IMR-90 (cell line): ENCODE measurements at regions not wholly inside any gene's neighbourhood (a gene's known extent, or its start where the extent isn't known, plus 50 kb on each side); places are given as distances from the start of the nearest gene placed in this dataset.

Experiments used
- ATAC-seq: fragments of 200-7000 bp; cut with Tn5 transposase; 2 replicates; pipeline ENCODE4 v1.9.1; 2020; ENCODE audit warnings: low read depth, mild to moderate bottlenecking, moderate library complexity
- BruUV-seq: library from RNA; stranded (reverse); fragments of 400-500 nt; replicated peaks from 2 replicates; lab custom pipeline; 2021; lab: Mats Ljungman, UMichigan
- CTCF ChIA-PET: fragments of 300-600 bp; formaldehyde crosslinking; extraction: SDS; loops from one replicate; lab custom pipeline; 2021; ENCODE audit warnings: antibody characterized with exemption; lab: Yijun Ruan, JAX
- POLR2A ChIA-PET: fragments of 300-600 bp; sonication (Branson Sonifier 250); formaldehyde crosslinking; loops from one replicate; lab custom pipeline; 2022; ENCODE audit warnings: antibody characterized with exemption; ENCODE audit not compliant: unreplicated experiment; lab: Charles Lee
- DNase-seq: peaks from one replicate; pipeline ENCODE4 v3.0.0; 2013
- H2AFZ ChIP-seq: replicated peaks from 2 replicates; pipeline ENCODE3; 2013; ENCODE audit warnings: low read length, mild to moderate bottlenecking; ENCODE audit not compliant: poor library complexity
- H2AK5ac ChIP-seq: 2 replicates; pipeline ENCODE4 v1.6.1; 2013; ENCODE audit warnings: low read depth, low read length, inconsistent platforms
- H2AK9ac ChIP-seq: replicated peaks from 2 replicates; pipeline ENCODE3; 2013; ENCODE audit warnings: mild to moderate bottlenecking, low read depth, low read length, moderate library complexity; ENCODE audit not compliant: poor library complexity
- H2BK120ac ChIP-seq: 2 replicates; pipeline ENCODE4 v1.6.1; 2013; ENCODE audit warnings: low read depth, low read length, inconsistent platforms
- H2BK15ac ChIP-seq: 3 replicates; pipeline ENCODE4 v1.6.1; 2013; ENCODE audit warnings: low read depth, low read length, inconsistent platforms
- H2BK20ac ChIP-seq: 2 replicates; pipeline ENCODE4 v1.6.1; 2013; ENCODE audit warnings: low read depth, mild to moderate bottlenecking, inconsistent platforms, low read length, moderate library complexity
- H2BK5ac ChIP-seq: 2 replicates; pipeline ENCODE4 v1.6.1; 2013; ENCODE audit warnings: mild to moderate bottlenecking, low read depth, low read length, inconsistent platforms; ENCODE audit not compliant: poor library complexity, severe bottlenecking
- H3K14ac ChIP-seq: replicated peaks from 2 replicates; pipeline ENCODE4 v1.6.1; 2013; ENCODE audit warnings: low read depth, low read length, inconsistent platforms
- H3K18ac ChIP-seq: 2 replicates; pipeline ENCODE4 v1.6.1; 2013; ENCODE audit warnings: low read depth, low read length, control low read depth
- H3K23ac ChIP-seq: 2 replicates; pipeline ENCODE4 v1.6.1; 2013; ENCODE audit warnings: low read depth, low read length, inconsistent platforms
- H3K27ac ChIP-seq: 2 replicates; pipeline ENCODE4 v1.5.1; 2013; ENCODE audit warnings: mild to moderate bottlenecking, control low read depth, low read length; ENCODE audit not compliant: insufficient read depth
- H3K27me3 ChIP-seq: 2 replicates; pipeline ENCODE4 v1.6.1; 2013; ENCODE audit warnings: low read length; ENCODE audit not compliant: control insufficient read depth, insufficient read depth
- H3K36me3 ChIP-seq: 2 replicates; pipeline ENCODE4 v1.6.1; 2013; ENCODE audit warnings: low read length, mixed read lengths; ENCODE audit not compliant: control insufficient read depth, insufficient read depth
- H3K4ac ChIP-seq: 2 replicates; pipeline ENCODE4 v1.6.1; 2013; ENCODE audit warnings: low read depth, low read length, inconsistent platforms
- H3K4me1 ChIP-seq: 2 replicates; pipeline ENCODE4 v1.6.1; 2013; ENCODE audit warnings: low read length, mixed read lengths; ENCODE audit not compliant: control insufficient read depth, insufficient read depth
- H3K4me2 ChIP-seq: 2 replicates; pipeline ENCODE4 v1.6.1; 2013; ENCODE audit warnings: low read depth, mild to moderate bottlenecking, control low read depth, low read length, moderate library complexity
- H3K4me3 ChIP-seq: 2 replicates; pipeline ENCODE4 v1.5.1; 2013; ENCODE audit warnings: low read depth, mild to moderate bottlenecking, control low read depth, low read length, moderate library complexity; ENCODE audit not compliant: insufficient read depth
- H3K56ac ChIP-seq: 2 replicates; pipeline ENCODE4 v1.6.1; 2013; ENCODE audit warnings: low read length, inconsistent platforms; ENCODE audit not compliant: insufficient read depth; ENCODE audit errors: extremely low read depth
- H3K79me1 ChIP-seq, 2 experiments: 2 replicates each; pipeline ENCODE4 v1.6.1; 2013; ENCODE audit warnings: low read length in 2 of 2, inconsistent platforms in 1 of 2, low read depth in 1 of 2
- H3K9ac ChIP-seq: 2 replicates; pipeline ENCODE4 v1.6.1; 2013; ENCODE audit warnings: low read depth, low read length, control low read depth
- H3K9me1 ChIP-seq: 2 replicates; pipeline ENCODE4 v1.6.1; 2013; ENCODE audit warnings: low read length, inconsistent platforms; ENCODE audit not compliant: insufficient read depth
- H3K9me3 ChIP-seq: 2 replicates; pipeline ENCODE4 v1.6.1; 2013; ENCODE audit warnings: low read length; ENCODE audit not compliant: control insufficient read depth, insufficient read depth
- H4K20me1 ChIP-seq: 2 replicates; pipeline ENCODE4 v1.6.1; 2013; ENCODE audit warnings: low read length, inconsistent platforms; ENCODE audit not compliant: insufficient read depth
- H4K5ac ChIP-seq: 2 replicates; pipeline ENCODE4 v1.6.1; 2013; ENCODE audit warnings: mild to moderate bottlenecking, low read depth, low read length, control low read depth
- H4K8ac ChIP-seq, 2 experiments: 2 replicates each; pipeline ENCODE4 v1.6.1; 2013; ENCODE audit warnings: low read depth in 2 of 2, low read length in 2 of 2, control low read depth in 1 of 2, inconsistent platforms in 1 of 2
- H4K91ac ChIP-seq: 2 replicates; pipeline ENCODE4 v1.6.1; 2013; ENCODE audit warnings: low read depth, low read length, inconsistent platforms; ENCODE audit not compliant: insufficient read depth
- BHLHE40 ChIP-seq: fragments of 150-350 bp; IDR thresholded peaks from 2 replicates; pipeline ENCODE4 v1.6.1; 2016; ENCODE audit warnings: mild to moderate bottlenecking, low read depth, low read length
- CEBPB ChIP-seq: IDR thresholded peaks from 2 replicates; pipeline ENCODE4 v1.6.1; 2012; ENCODE audit warnings: low read depth, low read length, improper control_type of control experiment
- CHD1 ChIP-seq: IDR thresholded peaks from 2 replicates; pipeline ENCODE4 v1.6.1; 2012; ENCODE audit warnings: low read depth, low read length, improper control_type of control experiment
- CTCF ChIP-seq: conservative IDR thresholded peaks from 2 replicates; pipeline ENCODE4 v1.5.1; 2012; ENCODE audit warnings: mild to moderate bottlenecking, low read depth, low read length, improper control_type of control experiment
- ELK1 ChIP-seq: fragments of 150-350 bp; IDR thresholded peaks from 2 replicates; pipeline ENCODE4 v1.6.1; 2016; ENCODE audit warnings: low read depth, mild to moderate bottlenecking, low read length, moderate library complexity, borderline replicate concordance
- FOS ChIP-seq: fragments of 150-350 bp; IDR thresholded peaks from 2 replicates; pipeline ENCODE4 v1.6.1; 2016; ENCODE audit warnings: low read depth, low read length
- MAFK ChIP-seq: IDR thresholded peaks from 2 replicates; pipeline ENCODE4 v1.6.1; 2012; ENCODE audit warnings: low read depth, low read length, improper control_type of control experiment
- MAZ ChIP-seq: IDR thresholded peaks from 2 replicates; pipeline ENCODE4 v1.6.1; 2012; ENCODE audit warnings: low read depth, mild to moderate bottlenecking, low read length, improper control_type of control experiment, moderate library complexity, borderline replicate concordance
- MXI1 ChIP-seq: IDR thresholded peaks from 2 replicates; pipeline ENCODE4 v1.6.1; 2012; ENCODE audit warnings: low read depth, mild to moderate bottlenecking, low read length, moderate library complexity, borderline replicate concordance
- NFE2L2 ChIP-seq: fragments of 150-350 bp; IDR thresholded peaks from 2 replicates; pipeline ENCODE4 v1.6.1; 2016; ENCODE audit warnings: low read depth, mild to moderate bottlenecking, low read length
- POLR2A ChIP-seq: IDR thresholded peaks from 2 replicates; pipeline ENCODE4 v1.6.1; 2012; ENCODE audit warnings: mild to moderate bottlenecking, low read depth, low read length
- RAD21 ChIP-seq: IDR thresholded peaks from 2 replicates; pipeline ENCODE4 v1.6.1; 2012; ENCODE audit warnings: low read length, improper control_type of control experiment
- RCOR1 ChIP-seq: IDR thresholded peaks from 2 replicates; pipeline ENCODE4 v1.6.1; 2012; ENCODE audit warnings: mild to moderate bottlenecking, low read length, improper control_type of control experiment; ENCODE audit not compliant: insufficient replicate concordance
- RFX5 ChIP-seq: IDR thresholded peaks from 2 replicates; pipeline ENCODE4 v1.8.0; 2012; ENCODE audit warnings: low read depth, mild to moderate bottlenecking, low read length, moderate library complexity
- SMC3 ChIP-seq: fragments of 150-350 bp; IDR thresholded peaks from 2 replicates; pipeline ENCODE4 v1.6.1; 2016; ENCODE audit warnings: low read depth, mild to moderate bottlenecking, antibody characterized with exemption, low read length, moderate library complexity
- USF2 ChIP-seq: fragments of 150-350 bp; IDR thresholded peaks from 2 replicates; pipeline ENCODE4 v1.6.1; 2017; ENCODE audit warnings: mild to moderate bottlenecking, antibody characterized with exemption, low read length, low read depth
- WGBS, 2 experiments: methylation state at CpG; one replicate each; pipeline versions ENCODE4 v1.1.5 to v1.1.7; 2013; ENCODE audit warnings: missing lambda C conversion rate in 2 of 2; ENCODE audit not compliant: insufficient read length in 1 of 2; ENCODE audit errors: extremely low coverage in 2 of 2; 5-methylcytosine and 5-hydroxymethylcytosine counted together
- dilution Hi-C: fragments of 300-500 bp; cut with HindIII; formaldehyde crosslinking; loops from one replicate; pipeline ENCODE4 v1.14.3; 2018; ENCODE audit warnings: low sequenced_read_pairs; ENCODE audit not compliant: unreplicated experiment
- in situ Hi-C: fragments of 300-500 bp; cut with MboI; formaldehyde crosslinking; loops from 3 replicates; pipeline ENCODE4 v1.14.3; 2019; ENCODE audit warnings: low sequenced_read_pairs, inconsistent platforms, mixed read lengths
- intact Hi-C: fragments of 100-400 bp; cut with micrococcal nuclease; formaldehyde crosslinking; loops from 2 replicates; pipeline ENCODE4 v1.10.0; 2022

DNA sequence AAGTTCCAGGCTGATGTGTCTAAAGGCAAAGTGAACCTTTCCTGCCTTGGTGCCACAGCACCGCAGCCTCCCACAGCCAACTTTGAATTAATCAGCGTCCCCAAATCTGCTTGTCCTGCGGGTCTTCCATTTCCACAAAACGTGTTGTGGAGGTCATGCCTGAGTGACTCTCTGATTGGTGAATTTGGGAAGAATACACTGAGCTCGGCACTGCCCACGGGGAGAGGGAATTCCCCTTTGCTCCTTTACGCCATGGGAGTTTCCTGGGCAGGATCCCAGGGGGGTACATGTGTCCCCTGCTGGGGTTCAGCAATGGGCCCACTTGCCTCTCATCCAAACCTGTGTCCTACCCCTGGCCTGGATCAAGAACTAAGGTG lies 90.4 kb downstream of the LHX2 start:
- POLR2A ChIA-PET = no interaction called here
- Histone ChIP-seq H3K79me1 (no peaks in the 10 kb centered on the region), H3K27ac (no peak overlapping the region), H2AK9ac (no peak overlapping the region), H2BK5ac (no peak overlapping the region), H4K91ac (no peak overlapping the region), H3K9me1 (peaks cover 2% of the 10 kb centered on the region), H3K9ac (no peak overlapping the region), H2BK120ac (no peak overlapping the region), H4K8ac (no peak overlapping the region), H2AFZ (peak overlapping the region; percentile 32), H4K20me1 (0 out of 2 replicates have a peak, but pooled peaks cover 6% of the 10 kb centered on the region), H3K36me3 (no peaks in the 10 kb centered on the region), H4K5ac (no peak overlapping the region), H2AK5ac (no peak overlapping the region), H3K4me2 (no peak overlapping the region), H2BK20ac (no peak overlapping the region), H3K18ac (no peak overlapping the region), H3K4ac (no peak overlapping the region), H3K14ac (no peak overlapping the region), H2BK15ac (no peak overlapping the region), H3K56ac (no peak overlapping the region), H3K4me3 (no peak overlapping the region), H3K9me3 (no peaks in the 10 kb centered on the region), H3K27me3 (peaks cover 57% of the 10 kb centered on the region), H3K4me1 (no peaks in the 10 kb centered on the region), H3K23ac (no peak overlapping the region)
- no peak for TF ChIP-seq NFE2L2
- TF ChIP-seq RCOR1 = no peak
- no peak for TF ChIP-seq RAD21
- no peak for TF ChIP-seq MXI1
- TF ChIP-seq POLR2A = no peak
- no peak for TF ChIP-seq CHD1
- no peak for TF ChIP-seq CEBPB
- TF ChIP-seq SMC3 = no peak
- no peak for TF ChIP-seq USF2
- no peak for TF ChIP-seq BHLHE40
- TF ChIP-seq CTCF = no peak
- TF ChIP-seq MAZ = no peak
- no peak for TF ChIP-seq FOS
- TF ChIP-seq ELK1 = no peak
- TF ChIP-seq MAFK = no peak
- TF ChIP-seq RFX5 = no peak
- BruUV-seq = no TSS peak
- intact Hi-C loops (no loop called here), dilution Hi-C loops (no loop called here), in situ Hi-C loops (no loop called here)
- no peak for DNase-seq
- CTCF ChIA-PET = no interaction called here
- WGBS, 2 experiments = no CpG with 5 or more reads among the region's 7 CpGs
- no peak for ATAC-seq
